HL-60/S4 treated with phorbol 12-myristate 13-acetate at 8.2 ng/mL for 4 days and 3 days (cell line): ENCODE measurements at regions not wholly inside any gene's neighbourhood (a gene's known extent, or its start where the extent isn't known, plus 50 kb on each side); places are given as distances from the start of the nearest gene placed in this dataset.
"Not testable (repeated sequence)": the region's sequence is repeated elsewhere in the genome, so short reads cannot be mapped to it uniquely, and the experiment has no call there.

Experiments
- in situ Hi-C: fragments of 300-500 bp; cut with MboI; formaldehyde crosslinking; loops from 2 replicates; pipeline ENCODE4 v1.15.0; 2022; ENCODE audit warnings: low sequenced_read_pairs

- in situ Hi-C loops = no loop called here
These were observed 136.5 kb downstream of the FAM76B start for GRCh38 chr11:95653099-95653498.

DNA sequence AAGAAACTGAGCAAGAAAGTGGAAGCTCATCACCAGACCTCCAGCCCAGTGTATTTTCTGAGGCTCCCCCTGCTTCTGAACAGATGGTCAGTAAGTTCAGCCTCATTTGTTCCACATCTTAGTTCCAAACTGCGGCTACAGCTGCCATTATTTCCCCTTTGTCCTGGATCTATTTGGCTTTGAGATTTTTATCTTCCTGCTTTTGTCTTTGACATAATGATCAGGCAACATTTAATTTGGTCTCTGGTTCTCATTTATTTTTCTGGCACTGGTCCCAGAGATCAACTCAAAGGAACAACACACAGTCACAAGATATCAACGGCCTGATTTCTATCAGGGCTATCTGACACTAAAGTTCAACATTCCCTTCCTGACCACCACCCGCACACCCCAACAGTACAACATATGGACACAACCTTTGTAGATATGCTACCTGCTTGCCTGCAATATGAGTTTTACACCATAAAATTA, 137.5 kb downstream of the FAM76B start:
- in situ Hi-C loops = no loop called here

- in situ Hi-C loops = no loop called here
These were observed 139.3 kb downstream of the FAM76B start for GRCh38 chr11:95650276-95650675.

DNA sequence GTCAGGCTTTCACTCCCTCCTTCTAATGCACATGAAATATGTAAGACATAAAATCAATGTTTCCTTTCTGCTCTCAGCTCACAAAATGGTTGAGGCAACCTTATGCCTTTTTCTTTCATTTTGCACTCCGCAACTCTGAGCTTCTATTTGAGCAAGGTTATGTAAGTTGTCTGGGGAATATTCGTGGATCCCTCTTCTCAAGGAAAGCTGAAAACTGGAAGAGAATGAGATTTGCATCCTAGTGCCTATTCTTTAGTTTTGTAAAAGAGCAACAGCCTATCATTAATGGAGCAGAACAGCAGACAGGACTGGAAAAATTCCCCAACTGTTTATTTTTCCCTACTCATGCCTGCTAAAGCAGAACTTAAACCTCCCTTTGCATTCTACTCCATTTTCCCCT, 141.7 kb downstream of the FAM76B start:
- in situ Hi-C loops = no loop called here

DNA sequence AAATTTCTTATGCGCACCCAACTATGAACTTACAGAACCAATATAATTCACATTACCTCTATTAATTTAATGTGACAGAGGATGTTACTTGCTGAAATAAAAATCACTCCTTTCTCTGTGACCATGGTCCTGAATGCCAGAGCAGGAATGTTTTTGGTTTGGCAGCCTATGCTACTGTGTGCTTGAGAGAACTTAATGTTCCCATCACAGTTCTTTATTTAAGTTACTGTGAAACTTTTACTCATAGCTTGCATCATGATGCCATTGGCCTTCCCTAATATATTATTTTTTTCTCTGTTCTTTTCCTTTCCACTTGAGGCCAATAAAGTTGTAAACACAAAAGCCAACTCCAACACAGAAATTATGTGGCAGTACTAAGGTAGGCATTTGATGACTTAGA, 142.2 kb downstream of the FAM76B start:
- in situ Hi-C loops = no loop called here

- in situ Hi-C loops = no loop called here
These were observed 148.1 kb downstream of the FAM76B start for GRCh38 chr11:95641495-95641894.

DNA sequence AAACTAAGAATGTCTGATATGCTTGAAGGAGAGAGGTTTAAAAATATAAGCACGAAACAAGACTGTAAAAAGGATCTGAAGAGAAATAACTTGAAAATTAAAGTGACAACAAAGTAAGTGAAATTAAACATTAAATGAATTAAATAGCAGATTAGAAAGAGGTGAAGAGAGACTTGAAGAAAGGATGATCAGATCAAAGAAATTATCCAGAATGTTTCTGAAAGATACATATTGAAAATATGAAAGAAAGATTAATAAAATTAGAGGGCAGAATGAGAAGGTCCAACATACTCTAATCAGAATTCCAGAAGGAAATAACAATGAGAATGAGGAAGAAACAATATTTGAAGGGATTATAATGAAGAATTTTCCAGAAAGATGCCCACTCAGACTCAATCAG, 151.1 kb downstream of the FAM76B start:
- in situ Hi-C loops = no loop called here

DNA sequence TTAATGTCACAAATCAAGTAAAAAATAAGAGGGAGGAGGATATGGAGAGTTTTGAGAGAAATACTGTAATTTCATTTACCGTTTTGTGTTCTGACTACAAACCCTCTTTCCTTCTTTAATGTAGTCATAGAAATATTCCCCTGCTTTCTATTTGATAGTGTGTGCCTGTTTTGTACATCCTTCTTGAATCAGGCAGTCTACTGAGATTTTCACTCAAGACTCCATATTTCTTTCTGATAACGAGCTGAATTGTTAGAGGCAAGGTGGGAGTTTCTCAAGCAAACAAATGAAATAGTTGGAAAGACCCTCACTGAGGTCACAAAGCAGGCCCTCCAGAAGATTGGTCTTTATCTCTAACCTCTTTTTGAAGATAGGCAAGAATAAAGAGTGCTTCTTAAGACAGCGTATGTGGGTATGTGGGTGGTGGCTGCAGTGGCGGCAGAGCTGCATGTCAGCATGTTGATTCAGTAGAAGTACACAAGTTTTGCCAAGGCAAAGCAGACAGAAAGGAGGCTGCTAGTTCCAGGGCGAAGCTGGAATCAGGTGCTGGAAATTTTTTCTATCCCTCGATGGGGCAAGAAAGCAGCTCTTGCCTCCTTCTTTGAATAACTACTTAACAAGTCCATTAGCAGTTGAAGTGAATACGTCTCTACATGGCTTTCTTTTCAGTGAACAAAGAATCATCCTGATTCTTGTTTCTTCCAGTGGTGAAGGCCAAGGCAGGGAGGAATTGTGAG, 164.2 kb downstream of the FAM76B start:
- in situ Hi-C loops = no loop called here

DNA sequence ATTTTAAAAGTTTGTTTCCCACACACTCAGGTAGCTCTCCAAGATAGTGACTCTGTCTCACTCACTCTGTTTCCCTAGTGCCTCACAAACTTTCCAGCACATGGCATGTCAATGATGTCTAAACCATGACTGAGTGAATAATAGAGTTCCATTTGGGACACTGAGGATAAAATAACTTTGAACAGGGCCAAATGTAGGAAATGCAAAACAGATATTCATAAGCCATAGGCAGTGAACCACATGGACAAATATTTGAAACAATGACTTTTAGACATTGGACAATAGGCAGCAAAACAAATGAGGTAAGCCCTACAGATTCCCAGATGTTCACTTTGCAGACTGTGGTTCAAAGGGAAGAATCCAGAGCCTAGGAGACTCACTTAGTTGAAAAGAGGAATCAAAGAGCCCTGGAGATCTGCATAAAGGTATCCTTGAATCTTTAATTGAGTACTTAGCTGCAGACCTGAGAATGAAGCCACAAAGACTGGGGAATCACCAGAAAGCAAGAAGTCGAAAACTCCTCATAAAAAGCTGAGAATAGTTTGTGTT, 173.3 kb downstream of the FAM76B start:
- in situ Hi-C loops = no loop called here

DNA sequence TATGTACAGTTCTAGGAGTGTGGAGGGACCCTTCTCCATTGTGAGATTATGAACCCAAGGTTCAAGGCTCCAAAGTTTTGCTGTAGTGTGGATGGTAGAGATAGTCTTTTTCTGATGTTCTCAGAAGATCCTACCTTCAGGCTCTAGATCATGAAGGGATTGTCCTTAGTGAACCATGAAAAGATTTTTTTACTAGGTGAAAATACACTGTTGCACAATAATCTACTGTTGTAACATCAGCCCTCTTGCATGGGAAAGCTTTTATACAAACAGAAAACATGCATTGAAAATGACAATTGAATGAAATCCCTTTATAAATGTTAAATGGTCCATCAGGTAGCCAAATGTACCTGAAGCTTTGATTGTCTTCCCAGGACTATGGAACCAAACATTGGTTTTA, 177.8 kb downstream of the FAM76B start:
- in situ Hi-C loops = no loop called here

GRCh38 chr11:95610185-95610584, 179.4 kb downstream of the FAM76B start:
- in situ Hi-C loops = not testable (repeated sequence)

DNA sequence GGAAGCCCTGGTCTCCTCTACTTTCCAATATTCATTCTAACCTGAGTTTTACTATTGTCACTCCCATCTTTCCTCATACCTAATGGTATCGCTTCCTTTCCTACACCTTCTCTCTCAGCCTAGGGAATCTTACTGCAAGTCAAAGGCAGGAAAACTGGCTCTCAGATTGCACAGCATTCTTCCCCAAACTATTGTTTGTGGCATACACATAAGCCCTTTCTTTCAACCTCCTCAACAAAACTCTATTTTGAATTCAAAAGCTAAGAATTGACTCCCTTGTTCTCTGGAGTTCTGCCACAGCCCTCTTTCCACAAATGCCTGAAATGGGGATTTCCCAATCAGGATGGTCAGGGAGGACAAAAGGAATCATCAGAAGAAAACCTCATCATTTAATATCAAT, 181.5 kb downstream of the FAM76B start:
- in situ Hi-C loops = no loop called here

- in situ Hi-C loops = no loop called here
These were observed 182.8 kb downstream of the FAM76B start for GRCh38 chr11:95606824-95607223.

- in situ Hi-C loops = no loop called here
These were observed 184.2 kb downstream of the FAM76B start for GRCh38 chr11:95605271-95605940.

- in situ Hi-C loops = no loop called here
These were observed 189.5 kb downstream of the FAM76B start for GRCh38 chr11:95599959-95600586.

DNA sequence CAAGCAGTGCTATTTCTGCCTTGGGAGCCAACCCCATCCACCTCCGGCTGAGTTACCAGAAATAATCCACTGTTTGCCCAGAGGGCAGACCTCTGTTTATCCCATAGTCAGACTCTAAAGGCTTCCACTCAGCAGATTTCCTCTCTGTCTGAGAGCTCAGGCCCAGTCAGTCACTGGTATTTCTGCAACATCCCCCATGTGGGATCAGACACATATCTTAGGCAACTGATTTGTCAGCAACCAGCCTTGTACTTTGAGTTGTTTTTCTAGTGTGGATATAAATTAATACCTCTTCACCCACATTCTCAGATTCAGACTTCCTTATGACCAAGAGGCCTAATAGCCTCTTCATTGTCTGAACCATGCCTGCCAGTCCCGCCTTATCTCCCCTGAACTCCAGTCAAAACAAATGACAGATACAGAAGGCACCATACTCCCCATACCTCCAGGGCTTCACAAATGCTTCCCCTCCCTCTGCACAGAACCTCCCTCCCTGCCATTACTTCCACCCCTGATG, 193.6 kb downstream of the FAM76B start:
- in situ Hi-C loops = no loop called here

- in situ Hi-C loops = no loop called here
These were observed 194.0 kb downstream of the FAM76B start for GRCh38 chr11:95595541-95595940.

DNA sequence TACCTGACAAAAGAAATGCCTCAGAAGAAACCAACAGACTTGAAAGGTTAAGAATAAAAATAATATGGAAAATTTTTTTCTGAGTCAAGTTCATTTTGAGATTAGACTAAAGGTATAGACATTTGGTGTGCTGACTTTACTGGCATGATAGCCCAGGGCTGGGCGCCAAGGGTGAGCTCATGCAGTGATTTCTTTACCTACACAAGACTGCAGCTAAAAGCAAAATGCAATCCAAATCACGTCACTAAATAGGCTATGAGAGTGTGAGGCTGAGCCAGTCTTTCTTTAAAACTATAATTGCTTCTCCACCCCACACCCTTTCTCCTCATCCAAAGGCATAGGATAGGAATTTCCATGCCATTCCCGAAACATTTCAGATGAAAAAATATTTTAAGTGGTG, 196.5 kb downstream of the FAM76B start:
- in situ Hi-C loops = no loop called here

DNA sequence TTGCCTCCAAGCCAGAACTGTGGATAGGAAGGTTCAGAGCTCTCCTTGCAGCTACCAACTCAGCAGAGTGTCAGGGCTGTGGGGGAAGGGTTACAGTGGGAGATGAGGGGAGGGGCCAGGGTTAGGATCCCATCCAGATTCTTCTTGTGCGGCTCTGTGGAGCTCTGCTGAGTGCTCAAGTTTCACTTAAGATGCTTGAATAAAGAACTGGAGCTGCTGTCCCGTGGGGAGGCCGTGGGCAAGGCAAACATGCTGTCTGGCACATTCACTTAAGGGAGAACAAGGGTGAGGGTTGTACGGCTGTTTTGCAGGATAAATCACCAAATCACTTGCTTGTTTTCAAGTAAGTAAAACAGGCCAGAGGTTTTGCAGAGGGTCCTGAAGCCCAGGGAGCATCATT, 197.1 kb downstream of the FAM76B start:
- in situ Hi-C loops = no loop called here

DNA sequence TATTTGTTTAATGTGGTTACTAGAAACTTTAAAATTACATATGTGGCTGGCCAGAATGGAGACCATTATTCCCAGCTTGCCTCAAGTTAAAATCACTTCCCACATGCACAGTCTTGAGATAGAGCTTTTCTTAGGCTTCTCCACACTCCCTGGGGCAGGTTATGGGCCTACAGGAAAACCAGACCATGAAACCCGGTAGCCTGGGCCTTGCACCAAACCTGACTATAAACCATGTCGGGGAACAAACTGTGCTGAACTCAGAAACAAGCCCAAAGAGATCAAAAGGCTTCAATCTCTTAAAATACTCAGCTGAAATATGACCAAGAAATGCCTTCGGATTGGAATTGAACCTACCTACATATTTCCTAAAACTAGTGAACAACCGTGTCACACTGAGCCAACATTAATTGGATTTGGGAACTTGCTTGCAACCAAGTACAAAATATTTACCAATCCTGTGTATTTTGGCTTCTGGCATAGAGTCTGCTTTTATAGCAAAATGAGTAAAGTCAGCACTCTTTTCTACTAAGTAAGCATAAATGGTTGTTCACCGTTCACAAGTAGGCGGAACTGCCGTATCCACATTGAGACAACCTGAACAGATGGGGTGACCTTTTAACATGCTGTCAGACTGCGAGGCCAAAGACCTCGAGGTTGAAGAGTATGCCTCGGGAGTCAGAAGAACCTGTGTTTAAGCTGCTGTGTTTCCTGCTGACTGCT, 199.5 kb downstream of the FAM76B start:
- in situ Hi-C loops = no loop called here

GRCh38 chr11:95588821-95589220, 200.8 kb downstream of the FAM76B start:
- in situ Hi-C loops = no loop called here
